Fibroblast of lung (primary cell): ENCODE measurements at regions not wholly inside any gene's neighbourhood (a gene's known extent, or its start where the extent isn't known, plus 50 kb on each side); places are given as distances from the start of the nearest gene placed in this dataset.

Experiments
- CTCF ChIP-seq, 2 donors: IDR thresholded peaks in 1 of 2; conservative IDR thresholded peaks in 1 of 2; 1 replicate in 1 of 2; 2 replicates in 1 of 2; pipeline ENCODE4 v1.5.1; 2011 to 2012; ENCODE audit warnings: low read length in 2 of 2, control low read depth in 1 of 2, inconsistent platforms in 1 of 2, low read depth in 1 of 2, mild to moderate bottlenecking in 1 of 2
- EZH2 ChIP-seq: IDR thresholded peaks from 2 replicates; pipeline ENCODE4 v1.5.1; 2012; ENCODE audit warnings: low read length, control low read depth, mild to moderate bottlenecking; ENCODE audit errors: missing control alignments

DNA sequence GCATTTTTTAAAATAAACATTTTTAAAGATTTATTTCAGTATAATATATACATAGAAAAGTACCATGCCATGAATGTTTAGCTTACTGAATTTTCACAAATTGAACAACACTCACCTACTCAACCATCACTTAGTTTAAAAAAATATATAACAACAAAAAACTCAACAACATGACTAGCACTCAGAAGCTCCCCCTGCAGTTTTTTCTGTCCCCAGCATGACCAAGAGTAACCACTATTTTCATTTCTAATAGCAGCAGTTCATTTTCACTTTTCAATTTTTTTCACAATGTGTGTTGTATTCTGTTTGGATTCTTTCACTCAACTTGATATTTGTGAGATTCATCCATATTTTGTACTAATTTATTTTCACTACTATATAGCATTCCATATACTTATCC lies 162.3 kb upstream of the POGK start:
- TF ChIP-seq CTCF (conservative IDR thresholded peaks at IDR 0.05 in 1 of 2, IDR thresholded peaks at IDR 0.05 in 1 of 2; ENCODE audit: low read depth in 1 of 2, low read length in 2 of 2) (no peak), EZH2 (no peak)
